ENCODE measurements at regions not wholly inside any gene's neighbourhood (a gene's known extent, or its start where the extent isn't known, plus 50 kb on each side); places are given as distances from the start of the nearest gene placed in this dataset.

DNA sequence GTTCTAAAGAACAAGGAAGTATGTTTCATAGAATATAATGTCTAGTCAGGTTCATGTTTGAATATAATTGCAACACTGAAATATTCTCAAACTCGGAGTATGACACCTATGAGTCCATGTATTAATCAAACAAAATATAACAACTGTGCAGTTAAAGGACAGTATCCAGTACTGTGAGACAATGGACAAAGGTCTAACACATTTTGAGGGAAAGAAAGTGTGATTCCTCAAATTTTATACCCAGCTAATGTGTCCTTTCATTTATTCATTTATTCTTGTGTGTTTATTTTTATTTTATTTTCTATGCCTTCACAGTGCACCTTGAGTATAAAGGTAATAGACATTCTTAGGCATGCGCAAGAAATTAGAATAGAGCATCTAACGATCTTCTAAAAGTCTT is 401.0 kb upstream of the ZFHX3 start:
- no peak for DNase-seq (ENCODE audit: low spot score)

DNA sequence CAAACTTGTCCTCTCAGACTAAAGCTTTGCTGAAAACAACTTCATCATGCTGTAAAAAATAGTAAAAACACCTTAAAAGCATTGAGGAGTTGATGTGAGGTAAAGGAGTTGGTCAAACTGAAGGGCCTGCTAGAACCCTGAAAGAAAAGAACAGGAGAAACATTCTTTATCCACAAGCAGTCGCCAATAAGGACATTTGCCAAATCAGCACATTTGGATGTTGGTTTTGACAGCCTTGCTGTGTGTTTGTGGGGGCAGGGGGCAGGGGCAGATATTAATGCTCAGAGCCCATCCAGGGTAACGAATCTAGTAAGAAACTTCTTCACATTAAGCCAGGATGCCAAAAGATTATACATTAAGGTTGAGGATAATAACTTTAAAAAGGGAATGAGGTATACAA is 399.9 kb upstream of the ZFHX3 start:
- no peak for DNase-seq (ENCODE audit: low spot score)

GRCh38 chr16:73434621-73435020 is 386.7 kb upstream of the ZFHX3 start:
- no peak for DNase-seq (ENCODE audit: low spot score)

DNA sequence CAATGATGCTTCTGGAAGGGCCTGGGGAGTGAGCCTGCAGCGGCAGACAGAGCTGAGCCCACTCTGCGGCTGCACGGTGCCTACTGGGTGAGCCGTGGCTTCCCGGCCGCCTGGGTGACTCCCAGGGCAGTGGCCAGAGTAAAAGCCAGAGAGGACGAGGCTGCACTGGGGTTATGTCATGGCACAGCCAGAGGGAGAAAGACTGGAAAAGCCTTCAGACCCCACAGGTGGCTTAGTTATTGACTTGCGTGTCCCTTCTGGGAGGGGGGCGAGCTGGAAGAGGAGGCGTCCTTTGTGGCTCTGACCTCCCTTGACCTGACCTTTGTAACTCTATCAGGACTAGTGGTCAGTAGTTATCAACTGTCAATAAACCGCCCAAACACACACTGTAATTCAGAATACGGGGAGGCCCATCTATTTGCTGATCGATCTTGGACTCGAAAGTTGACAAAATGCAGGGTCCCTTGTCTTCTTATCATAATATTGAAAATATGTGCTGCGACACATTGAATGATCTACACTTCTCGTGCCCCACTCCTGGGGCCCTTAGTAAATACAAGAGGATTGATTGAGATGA is 385.9 kb upstream of the ZFHX3 start:
- no peak for DNase-seq (ENCODE audit: low spot score)

- no peak for DNase-seq (ENCODE audit: low spot score)
These were observed 385.2 kb upstream of the ZFHX3 start for GRCh38 chr16:73432850-73433730.

DNA sequence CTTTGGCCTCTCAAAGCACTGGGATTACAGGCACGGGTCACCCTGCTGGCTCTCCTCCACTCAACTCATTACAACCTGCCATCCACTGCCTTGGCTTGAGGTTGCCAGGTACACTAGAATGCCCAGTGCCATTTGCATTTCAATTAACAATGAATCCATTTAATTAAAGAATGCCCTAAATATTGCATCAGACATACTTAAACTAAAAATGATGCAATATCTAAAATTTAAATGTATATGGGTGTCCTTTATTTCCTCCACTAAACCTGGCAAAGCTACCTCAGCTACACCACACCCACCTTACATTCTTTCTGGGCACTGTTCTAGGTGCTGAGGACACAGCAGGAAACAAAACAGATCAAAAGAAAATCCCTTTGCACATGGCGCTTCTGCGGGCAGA is 382.2 kb upstream of the ZFHX3 start:
- no peak for DNase-seq (ENCODE audit: low spot score)

- no peak for DNase-seq (ENCODE audit: low spot score)
These were observed 380.2 kb upstream of the ZFHX3 start for GRCh38 chr16:73428121-73428520.

GRCh38 chr16:73427164-73427563 is 379.2 kb upstream of the ZFHX3 start:
- DNase-seq (ENCODE audit: low spot score) = no peak

DNA sequence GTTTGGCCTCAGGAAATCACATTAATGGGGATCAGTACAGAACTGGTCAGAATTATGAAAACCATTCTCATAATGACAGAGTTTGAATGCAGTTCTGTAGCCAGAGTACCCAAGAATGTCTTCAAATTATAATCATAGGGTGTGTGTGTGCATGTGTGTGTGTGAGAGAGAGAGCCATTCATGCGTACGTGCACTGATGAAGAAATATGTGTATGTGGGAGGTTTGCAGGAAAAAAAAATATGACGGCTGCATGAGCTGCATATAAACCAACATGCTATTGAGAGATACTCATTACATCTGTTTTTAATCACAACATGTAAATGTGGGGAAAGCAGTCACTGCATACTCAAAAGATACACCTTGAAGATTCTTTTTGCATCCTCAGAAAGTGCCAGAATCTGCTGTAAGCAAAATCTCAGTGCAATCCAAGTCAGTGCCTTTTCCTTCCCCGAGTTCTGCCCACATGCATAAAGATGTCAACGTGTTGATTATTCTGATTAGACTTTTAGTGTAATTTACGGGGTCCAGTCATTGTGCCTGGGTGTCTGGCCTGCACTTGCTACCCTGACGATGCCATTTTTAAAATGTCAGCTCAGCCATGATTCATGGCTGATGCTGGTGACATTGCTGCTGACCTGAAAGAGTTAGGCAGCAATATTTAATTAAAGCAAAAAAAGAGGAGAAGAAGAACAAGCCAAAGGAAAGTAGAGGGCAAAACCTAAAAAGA is 378.7 kb upstream of the ZFHX3 start:
- no peak for DNase-seq (ENCODE audit: low spot score)

- no peak for DNase-seq (ENCODE audit: low spot score)
These were observed 372.7 kb upstream of the ZFHX3 start for GRCh38 chr16:73420676-73421075.

DNA sequence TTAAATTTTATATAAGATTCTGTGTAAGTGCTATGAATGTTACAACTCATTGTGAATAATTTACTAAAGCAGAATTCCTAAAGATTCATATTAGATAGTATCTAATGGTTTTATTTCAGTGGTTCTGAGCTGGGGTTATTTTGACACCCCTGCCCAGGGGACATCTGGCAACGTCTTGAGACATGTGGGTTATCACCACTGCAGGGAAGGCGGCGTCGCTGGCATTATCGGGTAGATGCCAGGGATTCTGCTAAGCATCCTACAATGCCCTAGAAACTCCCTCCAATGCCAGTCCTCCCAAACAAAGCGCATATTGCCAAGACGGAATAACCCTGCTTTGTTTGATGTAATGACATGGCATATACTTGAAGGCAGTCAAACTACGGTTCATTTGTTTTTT is 372.3 kb upstream of the ZFHX3 start:
- DNase-seq (ENCODE audit: low spot score) = no peak

GRCh38 chr16:73418691-73419090 is 370.8 kb upstream of the ZFHX3 start:
- DNase-seq (ENCODE audit: low spot score) = no peak

DNA sequence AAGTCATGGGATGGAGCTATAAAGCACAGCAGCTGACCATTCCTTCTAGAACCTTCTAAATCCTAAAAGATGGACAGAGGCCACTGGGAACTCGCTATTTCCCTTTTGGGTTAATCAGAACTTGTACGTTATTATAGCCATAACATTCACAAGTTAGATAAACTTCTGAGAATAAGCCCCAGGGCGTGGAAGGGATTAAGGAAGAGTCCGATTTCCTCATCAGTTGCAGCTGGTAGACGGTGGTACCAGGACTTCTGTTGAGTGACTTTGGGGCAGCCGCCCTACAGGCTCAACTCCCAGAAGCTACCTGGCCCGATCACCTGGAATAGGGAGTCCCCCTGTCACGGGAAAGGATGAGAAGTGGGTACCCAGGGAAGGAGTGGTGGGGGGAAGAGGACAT is 370.1 kb upstream of the ZFHX3 start:
- DNase-seq (ENCODE audit: low spot score) = no peak

- no peak for DNase-seq (ENCODE audit: low spot score)
These were observed 367.4 kb upstream of the ZFHX3 start for GRCh38 chr16:73415286-73415685.

- no peak for DNase-seq (ENCODE audit: low spot score)
These were observed 366.7 kb upstream of the ZFHX3 start for GRCh38 chr16:73414638-73415037.

- no peak for DNase-seq (ENCODE audit: low spot score)
These were observed 365.9 kb upstream of the ZFHX3 start for GRCh38 chr16:73413830-73414190.

GRCh38 chr16:73413091-73413829 is 365.3 kb upstream of the ZFHX3 start:
- DNase-seq (ENCODE audit: low spot score) = no peak

DNA sequence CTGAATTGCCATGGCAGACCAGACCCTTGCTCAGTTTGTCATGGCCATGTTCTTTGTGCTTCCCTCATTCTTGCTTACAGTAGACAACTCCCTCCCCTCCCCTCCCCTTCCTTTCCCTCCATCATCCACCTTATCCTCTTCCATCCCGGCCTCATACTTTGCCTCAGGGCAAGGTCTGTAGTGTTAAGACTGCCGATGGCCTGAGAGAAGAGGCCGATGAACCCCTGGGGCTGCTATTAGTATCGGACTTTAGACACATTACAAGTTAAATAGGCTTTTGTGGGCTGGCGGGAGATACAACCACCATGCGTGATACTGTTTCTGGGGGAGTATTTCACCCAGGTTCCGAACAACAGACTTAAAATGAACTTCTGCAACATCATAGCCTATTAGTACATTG is 364.5 kb upstream of the ZFHX3 start:
- no peak for DNase-seq (ENCODE audit: low spot score)

GRCh38 chr16:73408716-73409115 is 360.8 kb upstream of the ZFHX3 start:
- DNase-seq (ENCODE audit: low spot score) = no peak

GRCh38 chr16:73408311-73408710 is 360.4 kb upstream of the ZFHX3 start:
- DNase-seq (ENCODE audit: low spot score) = no peak

GRCh38 chr16:73405851-73406250 is 357.9 kb upstream of the ZFHX3 start:
- DNase-seq (ENCODE audit: low spot score) = peak; percentile 75

GRCh38 chr16:73404001-73404400 is 356.1 kb upstream of the ZFHX3 start:
- no peak for DNase-seq (ENCODE audit: low spot score)

- no peak for DNase-seq (ENCODE audit: low spot score)
These were observed 355.4 kb upstream of the ZFHX3 start for GRCh38 chr16:73403291-73403690.

All from AG20443 (cell line).